EL (cell line): ENCODE measurements at regions not wholly inside any gene's neighbourhood (a gene's known extent, or its start where the extent isn't known, plus 50 kb on each side); places are given as distances from the start of the nearest gene placed in this dataset.

ENCODE experiments used
- DNase-seq: peaks from one replicate; pipeline ENCODE4 v3.0.0-alpha.2; 2016

GRCh38 chr1:206411321-206411720, 59.0 kb upstream of the IKBKE start:
- DNase-seq, result no peak

GRCh38 chr1:206415942-206416341, 54.3 kb upstream of the IKBKE start:
- no peak for DNase-seq

GRCh38 chr1:206417774-206418614, 52.3 kb upstream of the IKBKE start:
- DNase-seq, result no peak

GRCh38 chr1:206419250-206419649, 51.0 kb upstream of the IKBKE start:
- DNase-seq, result peak; percentile 39

GRCh38 chr1:206419783-206420182, 50.5 kb upstream of the IKBKE start:
- peak; percentile 80 for DNase-seq

GRCh38 chr1:206420471-206420870, 49.8 kb upstream of the IKBKE start:
- DNase-seq, result peak; percentile 23
